DMS153 treated with DMSO at 0.1 percent for 48 hours (cell line): ENCODE measurements at regions not wholly inside any gene's neighbourhood (a gene's known extent, or its start where the extent isn't known, plus 50 kb on each side); places are given as distances from the start of the nearest gene placed in this dataset.
"Not testable (repeated sequence)": the region's sequence is repeated elsewhere in the genome, so short reads cannot be mapped to it uniquely, and the experiment has no call there.

Experiments used
- DNase-seq: peaks from one replicate; lab custom pipeline; 2025; ENCODE audit not compliant: unreplicated experiment; lab: John Stamatoyannopoulos, UW

DNA sequence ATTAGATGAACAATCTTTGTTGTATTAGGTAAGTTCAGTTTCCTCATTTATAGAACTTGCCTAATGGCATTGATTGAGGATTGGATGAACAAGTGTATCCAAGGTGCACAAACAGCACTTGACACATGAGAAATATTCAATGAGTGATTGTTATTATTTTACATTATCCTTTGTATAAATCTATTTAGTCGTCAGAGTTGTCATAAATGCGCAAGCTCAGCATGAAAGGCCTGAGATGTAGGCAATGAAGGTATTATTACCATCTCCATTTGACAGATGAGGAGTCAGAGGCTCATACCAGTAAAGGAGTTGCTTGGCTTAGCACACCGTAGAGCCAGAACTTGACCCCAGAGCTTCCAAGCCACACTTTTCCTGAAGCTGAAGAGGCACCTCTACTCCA lies 291.4 kb downstream of the C1D start:
- DNase-seq = no peak

DNA sequence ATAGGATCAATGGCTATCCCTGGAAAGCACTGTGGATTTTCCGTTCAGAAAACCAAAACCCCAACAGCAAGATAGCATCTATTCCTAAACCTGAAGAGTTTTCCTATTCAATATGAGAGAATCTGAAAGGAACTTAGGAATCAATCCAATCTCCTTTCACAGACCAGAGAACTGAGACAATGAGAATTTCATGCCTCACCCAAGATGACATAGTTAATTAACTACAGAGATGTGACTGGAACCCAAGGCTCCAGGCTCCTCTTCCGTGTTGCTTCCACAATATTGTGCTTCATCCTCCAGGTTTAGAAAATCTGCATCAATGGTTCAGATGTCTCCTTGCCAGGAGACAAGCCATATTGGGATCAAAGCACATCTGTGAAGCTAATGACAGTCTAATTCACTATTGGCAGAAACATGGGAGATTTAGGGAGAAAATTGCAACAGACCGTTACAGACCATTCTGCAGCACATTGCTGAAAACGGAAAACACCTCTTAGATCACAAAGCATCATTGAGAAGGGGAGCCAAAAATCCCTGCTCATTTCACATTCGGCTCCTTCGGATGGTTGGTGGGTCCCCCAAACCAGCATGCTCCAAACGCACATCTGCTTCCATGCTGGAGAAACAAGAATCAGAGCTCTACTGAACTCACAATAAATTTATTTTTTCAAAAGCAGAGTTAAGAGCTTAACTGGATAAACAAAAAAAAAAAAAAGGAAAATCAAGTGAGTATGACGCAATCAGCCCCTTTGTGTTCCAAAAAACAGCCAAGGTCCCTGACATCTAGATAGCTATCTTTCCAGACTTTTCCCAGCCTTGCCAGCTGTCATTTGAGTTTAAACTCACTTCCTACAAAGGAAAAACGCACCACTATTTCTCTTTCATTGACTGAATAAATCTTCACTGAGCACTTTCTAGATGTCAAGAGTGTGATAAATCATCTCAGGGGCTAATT lies 290.3 kb downstream of the C1D start:
- no peak for DNase-seq

- DNase-seq = no peak
These were observed 289.0 kb downstream of the C1D start for GRCh38 chr2:67773851-67774250.

GRCh38 chr2:67776276-67776675 lies 286.5 kb downstream of the C1D start:
- no peak for DNase-seq

DNA sequence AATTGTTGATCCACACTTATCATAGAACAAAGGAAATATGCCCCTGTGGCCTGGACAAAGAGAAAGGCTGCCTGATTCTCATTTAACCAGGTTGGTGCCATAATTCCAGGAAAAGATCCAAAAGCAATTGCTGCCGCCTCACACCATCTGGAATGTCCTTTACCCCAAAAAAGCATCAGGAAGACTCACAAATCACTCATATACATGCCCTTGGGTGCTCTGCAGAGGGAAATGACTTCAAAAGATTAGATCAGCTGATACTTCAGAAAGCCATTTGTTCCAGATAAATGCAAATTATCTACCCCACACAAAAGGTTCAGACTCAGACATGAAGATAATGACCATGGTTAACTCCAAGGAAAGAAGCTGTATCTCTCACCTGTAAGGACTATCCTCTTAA lies 285.8 kb downstream of the C1D start:
- no peak for DNase-seq

DNA sequence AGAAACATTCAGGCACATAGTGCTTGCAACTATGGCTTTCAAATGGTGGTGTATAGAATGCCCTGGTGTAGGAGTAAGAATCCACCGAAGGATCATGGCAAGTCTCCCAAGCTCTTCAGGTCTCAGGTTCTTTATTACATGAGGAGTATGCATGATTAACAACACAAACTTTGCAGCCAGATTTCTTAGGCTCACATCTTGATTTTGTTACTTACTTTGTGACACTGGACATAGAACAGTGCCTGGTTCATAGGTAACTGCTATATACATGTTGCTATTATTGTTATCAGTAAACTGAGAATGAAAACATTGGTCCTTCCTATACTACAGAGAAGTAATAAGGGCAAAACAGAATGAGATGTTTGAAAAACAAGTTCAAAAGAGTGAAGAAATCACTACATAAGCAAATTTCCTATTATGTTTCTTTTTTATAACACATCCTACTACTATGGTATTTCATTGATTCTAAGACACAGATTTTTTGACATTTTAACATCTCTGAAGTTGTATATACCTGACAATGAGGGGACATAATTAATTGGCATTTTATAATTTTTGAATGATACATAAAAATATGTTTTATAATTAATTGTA lies 284.9 kb downstream of the C1D start:
- DNase-seq = no peak

DNA sequence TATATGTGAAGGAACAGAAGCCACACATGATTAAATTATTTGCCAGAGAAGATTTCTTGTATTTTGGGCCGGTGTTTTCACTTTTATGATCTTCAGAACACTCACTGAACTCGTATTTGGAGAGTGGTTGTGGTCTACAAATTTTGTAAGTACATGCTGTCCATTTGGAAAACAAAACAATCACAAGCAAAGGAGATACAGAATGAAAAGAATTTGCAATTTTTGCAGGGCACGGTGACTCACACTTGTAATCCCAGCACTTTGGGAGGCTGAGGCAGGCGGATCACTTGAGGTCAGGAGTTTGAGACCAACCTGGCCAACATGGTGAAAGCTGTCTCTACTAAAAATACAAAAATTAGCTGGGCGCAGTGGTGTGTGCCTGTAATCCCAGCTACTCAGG lies 282.0 kb downstream of the C1D start:
- not testable (repeated sequence) for DNase-seq

DNA sequence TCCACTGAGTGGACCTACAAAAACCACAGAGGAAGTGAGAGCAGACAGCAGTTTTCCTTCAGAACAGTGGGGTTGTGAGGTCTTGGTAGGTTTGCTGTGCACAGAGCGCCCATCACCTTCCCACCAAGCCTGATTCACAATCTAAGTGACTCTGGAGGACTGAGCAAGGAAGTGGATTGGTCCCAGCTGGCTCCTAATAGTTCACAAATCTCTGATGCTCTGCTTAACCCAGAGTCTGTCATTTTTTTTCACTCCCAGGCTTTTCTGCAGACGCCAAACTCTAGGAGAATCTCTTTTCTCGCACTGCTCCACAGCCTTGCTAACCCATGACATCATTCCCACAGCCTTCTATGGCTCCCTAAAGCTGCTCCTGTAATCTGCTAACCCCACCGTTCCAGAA lies 280.4 kb downstream of the C1D start:
- DNase-seq = no peak

- DNase-seq = no peak
These were observed 279.8 kb downstream of the C1D start for GRCh38 chr2:67783026-67783425.

DNA sequence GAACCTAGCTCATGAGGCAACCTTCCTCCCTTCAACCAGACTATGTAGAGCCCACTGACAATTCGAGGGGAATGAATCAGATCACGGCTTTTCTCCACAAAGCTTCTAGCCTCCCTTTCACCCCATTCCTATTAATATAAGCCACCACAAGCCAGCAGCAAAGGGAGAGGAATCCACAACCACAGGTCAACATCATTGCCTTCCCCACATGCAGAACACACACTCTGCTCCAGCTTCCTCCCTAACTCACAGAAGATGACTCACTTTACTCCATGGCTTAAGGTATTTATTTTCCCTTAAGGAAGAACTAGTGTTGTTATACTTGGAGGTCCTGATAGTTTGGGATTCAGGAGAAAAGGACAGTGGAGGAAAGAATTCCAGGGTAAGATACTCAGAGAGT lies 272.2 kb downstream of the C1D start:
- DNase-seq = no peak

DNA sequence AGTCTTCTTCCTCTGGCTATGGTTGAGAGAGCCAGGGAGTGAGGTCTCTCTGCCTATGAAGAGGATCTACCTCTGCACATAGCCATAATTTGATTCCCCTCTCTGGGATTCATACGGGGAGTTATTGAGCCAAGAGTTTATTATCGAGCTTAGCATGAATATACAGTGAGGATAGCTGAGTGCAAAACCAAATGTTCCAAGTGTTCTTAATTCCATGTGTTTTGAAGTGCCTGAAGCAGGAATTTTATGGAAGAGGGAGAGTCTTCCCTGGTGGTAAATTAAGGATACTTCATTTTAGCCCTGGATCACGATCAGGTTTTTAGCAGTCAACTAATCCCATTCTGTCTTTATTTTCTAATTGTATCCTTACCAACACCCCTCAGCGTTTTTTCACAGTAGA lies 270.6 kb downstream of the C1D start:
- no peak for DNase-seq

DNA sequence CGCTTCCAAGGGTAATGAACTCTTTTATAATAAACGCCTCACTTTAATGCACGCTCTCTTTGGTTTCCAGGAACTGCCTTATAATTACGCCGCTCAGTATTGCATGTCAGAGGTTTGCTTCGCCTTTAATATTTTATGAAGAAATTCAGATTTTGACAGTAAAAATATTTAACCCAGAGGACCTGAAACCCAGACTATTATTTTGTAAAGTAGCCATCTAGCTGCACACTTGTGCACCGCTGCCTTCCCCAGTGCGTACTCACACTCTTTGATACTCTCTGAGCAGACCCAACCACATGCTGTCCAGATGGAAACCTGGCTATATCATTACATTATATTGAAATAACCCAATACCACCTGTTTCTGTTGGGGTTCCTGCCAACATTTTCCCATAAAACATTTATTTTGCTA lies 270.1 kb downstream of the C1D start:
- no peak for DNase-seq

GRCh38 chr2:67797801-67798540 lies 264.8 kb downstream of the C1D start:
- DNase-seq = no peak

- no peak for DNase-seq
These were observed 264.2 kb downstream of the C1D start for GRCh38 chr2:67798541-67799160.

- no peak for DNase-seq
These were observed 262.9 kb downstream of the C1D start for GRCh38 chr2:67799886-67800285.

DNA sequence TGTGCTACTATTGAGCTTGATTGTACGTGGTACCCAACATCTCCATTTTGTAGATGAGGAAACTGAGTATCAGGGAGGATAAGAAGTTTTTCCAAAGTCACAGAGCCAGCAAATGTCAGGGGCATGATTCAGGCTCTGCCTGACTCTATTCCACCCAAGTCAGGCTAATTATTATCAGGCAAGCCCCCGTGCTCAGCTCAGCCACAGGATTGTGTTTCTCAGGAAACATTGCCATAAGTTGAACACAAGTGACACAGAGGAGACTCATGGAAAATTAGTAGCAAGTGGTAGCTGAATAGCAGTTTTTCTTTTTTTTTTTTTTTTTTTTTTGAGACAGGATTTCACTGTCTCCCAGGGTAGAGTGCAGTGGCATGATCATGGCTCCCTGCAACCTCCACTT lies 260.5 kb downstream of the C1D start:
- DNase-seq = no peak

- no peak for DNase-seq
These were observed 260.0 kb downstream of the C1D start for GRCh38 chr2:67802824-67803223.

- DNase-seq = no peak
These were observed 256.0 kb downstream of the C1D start for GRCh38 chr2:67806816-67807215.

DNA sequence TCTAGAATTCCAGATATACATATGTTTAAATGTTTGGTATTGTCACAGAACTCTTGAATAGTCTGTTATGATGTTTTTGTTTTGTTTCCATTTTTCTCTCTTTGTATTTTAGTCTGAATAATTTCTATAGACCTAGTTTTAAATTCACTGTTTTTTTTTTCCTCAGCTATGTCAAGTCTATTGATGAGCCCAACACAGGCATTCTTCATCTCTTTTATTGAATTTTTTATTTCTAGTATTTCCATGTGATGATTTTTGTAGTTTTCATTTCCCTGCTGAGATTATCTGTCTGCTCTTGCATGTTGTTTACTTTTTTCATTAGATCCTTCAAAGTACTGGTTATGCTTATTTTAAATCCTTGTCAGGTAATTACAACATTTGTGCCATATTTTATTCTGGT lies 254.7 kb downstream of the C1D start:
- DNase-seq = no peak

GRCh38 chr2:67812682-67813081 lies 250.1 kb downstream of the C1D start:
- DNase-seq = no peak

- no peak for DNase-seq
These were observed 239.1 kb downstream of the C1D start for GRCh38 chr2:67823726-67824125.
